GM12873 (cell line): ENCODE measurements at regions not wholly inside any gene's neighbourhood (a gene's known extent, or its start where the extent isn't known, plus 50 kb on each side); places are given as distances from the start of the nearest gene placed in this dataset.

Experiments used
- CTCF ChIP-seq: IDR thresholded peaks from 2 replicates; pipeline ENCODE4 v1.5.1; 2012; ENCODE audit warnings: low read depth, mild to moderate bottlenecking, moderate library complexity, low read length, control low read depth; ENCODE audit not compliant: insufficient read depth; ENCODE audit errors: missing control alignments

- no peak for TF ChIP-seq CTCF
Measured at GRCh38 chr1:83490988-83491387, 507.9 kb downstream of the TTLL7 start.

GRCh38 chr1:83418558-83418957, 580.4 kb downstream of the TTLL7 start:
- no peak for TF ChIP-seq CTCF

- no peak for TF ChIP-seq CTCF
Measured at GRCh38 chr1:83318366-83318765, 680.6 kb downstream of the TTLL7 start.

- peak; percentile 2 for TF ChIP-seq CTCF
Measured at GRCh38 chr1:83309035-83309434, 689.9 kb downstream of the TTLL7 start.

- no peak for TF ChIP-seq CTCF
Measured at GRCh38 chr1:83131692-83131955, 867.3 kb downstream of the TTLL7 start.

GRCh38 chr1:83130886-83131691, 867.8 kb downstream of the TTLL7 start:
- TF ChIP-seq CTCF, result no peak

- no peak for TF ChIP-seq CTCF
Measured at GRCh38 chr1:83129107-83129506, 869.8 kb downstream of the TTLL7 start.
